K562 (cell line): ENCODE measurements at regions not wholly inside any gene's neighbourhood (a gene's known extent, or its start where the extent isn't known, plus 50 kb on each side); places are given as distances from the start of the nearest gene placed in this dataset.

ENCODE experiments used
- ATAC-seq: fragments of 200-7000 bp; cut with Tn5 transposase; 3 replicates; pipeline ENCODE4 v1.9.1; 2020; ENCODE audit warnings: moderate library complexity
- BruUV-seq: library from RNA; stranded (reverse); fragments of 400-500 nt; replicated peaks from 2 replicates; lab custom pipeline; 2021; lab: Mats Ljungman, UMichigan
- CTCF ChIA-PET: fragments of 300-600 bp; formaldehyde crosslinking; extraction: SDS; loops from one replicate; lab custom pipeline; 2021; ENCODE audit warnings: low intra/inter-chr PET ratio; lab: Yijun Ruan, JAX
- POLR2A ChIA-PET: fragments of 300-600, 350-650 bp; sonication (Branson Sonifier 250); formaldehyde crosslinking; extraction: SDS; loops from one replicate; lab custom pipeline; 2021; ENCODE audit warnings: antibody characterized with exemption, inconsistent platforms; lab: Yijun Ruan, JAX
- DNase-seq, 4 experiments: peaks; one replicate each; pipeline versions ENCODE4 v3.0.0 to v3.0.0-alpha.2; 2011 to 2018; ENCODE audit warnings: low spot score in 3 of 4, mixed read lengths in 3 of 4; ENCODE audit errors: extremely low read depth in 1 of 4
- FAIRE-seq: peaks from 2 replicates; lab custom pipeline; 2011; peaks lifted over from hg19 to GRCh38; lab: Jason Lieb, UNC
- H2AFZ ChIP-seq: 2 replicates; pipeline ENCODE4 v1.6.0; 2011; ENCODE audit warnings: low read depth, low read length, control low read depth, inconsistent platforms
- H3K27ac ChIP-seq: fragments of 200-600 bp; 3 replicates; pipeline ENCODE4 v1.8.0; 2011; ENCODE audit warnings: low read depth, mild to moderate bottlenecking, control low read depth, inconsistent platforms, low read length, moderate library complexity, mixed read lengths; ENCODE audit errors: extremely low read depth
- H3K27me3 ChIP-seq, 2 experiments: fragments of 300-600 bp in 1 of 2; 2 replicates in 1 of 2; 3 replicates in 1 of 2; pipeline versions ENCODE4 v1.6.0 to v1.8.0; 2011; ENCODE audit warnings: inconsistent platforms in 2 of 2, low read length in 2 of 2, mild to moderate bottlenecking in 1 of 2, mixed read lengths in 1 of 2, moderate library complexity in 1 of 2; ENCODE audit not compliant: control insufficient read depth in 2 of 2, insufficient read depth in 2 of 2
- H3K36me3 ChIP-seq: fragments of 300-600 bp; 3 replicates; pipeline ENCODE4 v1.8.0; 2011; ENCODE audit warnings: mild to moderate bottlenecking, low read length, inconsistent platforms; ENCODE audit not compliant: control insufficient read depth, insufficient read depth
- H3K4me1 ChIP-seq, 2 experiments: fragments of 200-600 bp in 1 of 2; replicated peaks in 1 of 2; 2 replicates in 1 of 2; 3 replicates in 1 of 2; pipeline versions ENCODE4 v1.5.1 to v1.8.0; 2011; ENCODE audit warnings: inconsistent platforms in 2 of 2, low read length in 2 of 2, mild to moderate bottlenecking in 1 of 2, mixed read lengths in 1 of 2, moderate library complexity in 1 of 2; ENCODE audit not compliant: control insufficient read depth in 2 of 2, insufficient read depth in 2 of 2
- H3K4me2 ChIP-seq: 2 replicates; pipeline ENCODE4 v1.6.1; 2011; ENCODE audit warnings: low read length, control low read depth, inconsistent platforms, mixed read lengths; ENCODE audit not compliant: insufficient read depth
- H3K4me3 ChIP-seq: fragments of 200-600 bp; sonication (generic), shearing (Covaris generic); 2 replicates; pipeline ENCODE4 v1.5.1; 2016; ENCODE audit warnings: control low read depth, inconsistent platforms
- H3K79me2 ChIP-seq: fragments of 200-600 bp; 3 replicates; pipeline ENCODE4 v1.8.0; 2011; ENCODE audit warnings: low read length, inconsistent platforms; ENCODE audit not compliant: control insufficient read depth, insufficient read depth
- H3K9ac ChIP-seq, 2 experiments: 2 replicates each; pipeline versions ENCODE4 v1.6.0 to v1.6.1; 2011; ENCODE audit warnings: low read depth in 2 of 2, low read length in 2 of 2, control low read depth in 1 of 2, inconsistent platforms in 1 of 2, mild to moderate bottlenecking in 1 of 2, mixed read lengths in 1 of 2; ENCODE audit not compliant: insufficient read depth in 1 of 2
- H3K9me1 ChIP-seq: one replicate; pipeline ENCODE4 v1.6.0; 2011; ENCODE audit warnings: inconsistent platforms, mild to moderate bottlenecking, low read length, moderate library complexity; ENCODE audit not compliant: control insufficient read depth, insufficient read depth
- H3K9me3 ChIP-seq: replicated peaks from 2 replicates; pipeline ENCODE4 v1.5.1; 2011; ENCODE audit warnings: low read depth, low read length, inconsistent platforms; ENCODE audit not compliant: control insufficient read depth, insufficient read depth
- H4K20me1 ChIP-seq: replicated peaks from 2 replicates; pipeline ENCODE4 v1.6.1; 2011; ENCODE audit warnings: low read length, inconsistent platforms, mixed read lengths; ENCODE audit not compliant: control insufficient read depth, insufficient read depth
- CHD7 ChIP-seq: fragments of 200-600 bp; sonication (generic); IDR thresholded peaks from one replicate; pipeline ENCODE4 v1.6.1; 2012; ENCODE audit warnings: mild to moderate bottlenecking, low read depth, low read length, inconsistent platforms
- HNRNPH1 ChIP-seq: fragments of 200-400 bp; formaldehyde crosslinking; optimal IDR thresholded peaks from 2 replicates; pipeline ENCODE3; 2017; ENCODE audit warnings: low read depth, mild to moderate bottlenecking, low read length, moderate library complexity
- MYNN ChIP-seq, 2 experiments: sonication (generic); formaldehyde crosslinking in 1 of 2; IDR thresholded peaks; 2 replicates each; pipeline versions ENCODE4 v1.5.0 to v1.6.1; 2016 to 2020; ENCODE audit warnings: antibody characterized with exemption in 1 of 2, missing genetic modification reagents in 1 of 2
- NFXL1 ChIP-seq: fragments of 450-650 bp; formaldehyde crosslinking; IDR thresholded peaks from 2 replicates; pipeline ENCODE4 v1.4.0; 2021; ENCODE audit warnings: mild to moderate bottlenecking
- PHF21A ChIP-seq: fragments of 450-650 bp; IDR thresholded peaks from 2 replicates; pipeline ENCODE4 v1.6.1; 2017; ENCODE audit warnings: low read depth, borderline replicate concordance
- SMAD4 ChIP-seq: fragments of 250-450 bp; sonication (Bioruptor Pico); conservative IDR thresholded peaks from 2 replicates; pipeline ENCODE4 v1.8.0; 2021; ENCODE audit warnings: inconsistent platforms, mild to moderate bottlenecking, moderate library complexity
- SMC3 ChIP-seq: conservative IDR thresholded peaks from 2 replicates; pipeline ENCODE4 v1.6.1; 2011; ENCODE audit warnings: low read depth, low read length, improper control_type of control experiment; ENCODE audit not compliant: insufficient read depth
- TAF15 ChIP-seq: fragments of 200-400 bp; formaldehyde crosslinking; IDR thresholded peaks from 2 replicates; pipeline ENCODE4 v1.6.1; 2017; ENCODE audit warnings: mild to moderate bottlenecking, low read depth, low read length, moderate library complexity
- THRAP3 ChIP-seq: fragments of 450-650 bp; IDR thresholded peaks from 2 replicates; pipeline ENCODE4 v1.6.1; 2016; ENCODE audit warnings: mild to moderate bottlenecking, inconsistent platforms, borderline replicate concordance
- USF1 ChIP-seq: sonication (generic); formaldehyde crosslinking; IDR thresholded peaks from 2 replicates; pipeline ENCODE4 v1.9.0; 2022; ENCODE audit warnings: mild to moderate bottlenecking, missing genetic modification reagents
- ZFX ChIP-seq: sonication (generic); formaldehyde crosslinking; IDR thresholded peaks from 2 replicates; pipeline ENCODE4 v1.8.0; 2022; ENCODE audit warnings: mild to moderate bottlenecking, missing genetic modification reagents, moderate library complexity
- ZNF263 ChIP-seq: sonication (generic); formaldehyde crosslinking; IDR thresholded peaks from 2 replicates; pipeline ENCODE4 v1.8.0; 2022; ENCODE audit warnings: mild to moderate bottlenecking, missing genetic modification reagents, borderline replicate concordance
- ZNF717 ChIP-seq: fragments of 250-450 bp; sonication (Bioruptor Pico); IDR thresholded peaks from 2 replicates; pipeline ENCODE4 v1.5.0; 2021
- in situ Hi-C: fragments of 300-500 bp; cut with MboI; formaldehyde crosslinking; loops from 4 replicates; pipeline ENCODE4 v1.15.0; 2018; ENCODE audit warnings: inconsistent platforms, mixed read lengths
- intact Hi-C: fragments of 100-400 bp; cut with micrococcal nuclease; formaldehyde crosslinking; loops from 2 replicates; pipeline ENCODE4 v1.14.2; 2022

DNA sequence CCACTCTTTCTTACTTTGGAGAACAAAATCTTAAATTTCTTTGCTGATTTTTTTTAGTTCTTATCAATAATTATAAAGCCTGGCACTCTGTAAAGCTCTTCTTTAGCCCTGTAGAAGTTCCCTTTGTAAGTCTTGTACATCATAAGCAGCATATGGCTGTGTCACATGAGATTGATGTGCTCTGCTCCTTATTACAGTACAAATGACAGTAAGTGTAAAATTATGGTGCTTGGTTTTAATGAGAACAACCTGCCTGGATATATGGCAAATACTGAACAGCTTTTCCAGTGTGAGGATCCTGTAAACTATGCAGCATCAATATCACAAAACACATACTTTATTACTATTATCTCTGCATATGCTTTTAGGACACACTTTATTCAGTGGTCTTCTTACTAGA, 145.9 kb upstream of the GNPDA2 start:
- H3K27me3 ChIP-seq: no peaks in the 10 kb centered on the region
- H2AFZ ChIP-seq: no peak overlapping the region
- in situ Hi-C loops: no loop called here
- DNase-seq (no peak), ATAC-seq (no peak), FAIRE-seq (no peak)
- H3K4me1 ChIP-seq: no peaks in the 10 kb centered on the region
- no peaks in the 10 kb centered on the region for H3K79me2 ChIP-seq
- no peaks in the 10 kb centered on the region for H3K9me1 ChIP-seq
- no peak overlapping the region for H3K9ac ChIP-seq
- no peak overlapping the region for H3K4me3 ChIP-seq
- H3K9me3 ChIP-seq: no peaks in the 10 kb centered on the region
- no peaks in the 10 kb centered on the region for H4K20me1 ChIP-seq
- BruUV-seq: no TSS peak
- H3K4me2 ChIP-seq: no peak overlapping the region
- CTCF ChIA-PET: no interaction called here
- intact Hi-C loops: no loop called here
- H3K27ac ChIP-seq: no peak overlapping the region
- POLR2A ChIA-PET: no interaction called here
- no peaks in the 10 kb centered on the region for H3K36me3 ChIP-seq
- TF ChIP-seq MYNN (IDR thresholded peaks at IDR 0.05) (no peak), MYNN (CRISPR knock-in tag; IDR thresholded peaks at IDR 0.05) (no peak), ZNF263 (CRISPR knock-in tag) (no peak), ZNF717 (CRISPR knock-in tag) (no peak), PHF21A (no peak), SMC3 (no peak), THRAP3 (no peak), ZFX (CRISPR knock-in tag) (no peak), NFXL1 (CRISPR knock-in tag) (no peak), HNRNPH1 (no peak), SMAD4 (no peak), TAF15 (no peak), USF1 (CRISPR knock-in tag) (no peak), CHD7 (no peak)
